ENCODE measurements at regions not wholly inside any gene's neighbourhood (a gene's known extent, or its start where the extent isn't known, plus 50 kb on each side); places are given as distances from the start of the nearest gene placed in this dataset.

DNA sequence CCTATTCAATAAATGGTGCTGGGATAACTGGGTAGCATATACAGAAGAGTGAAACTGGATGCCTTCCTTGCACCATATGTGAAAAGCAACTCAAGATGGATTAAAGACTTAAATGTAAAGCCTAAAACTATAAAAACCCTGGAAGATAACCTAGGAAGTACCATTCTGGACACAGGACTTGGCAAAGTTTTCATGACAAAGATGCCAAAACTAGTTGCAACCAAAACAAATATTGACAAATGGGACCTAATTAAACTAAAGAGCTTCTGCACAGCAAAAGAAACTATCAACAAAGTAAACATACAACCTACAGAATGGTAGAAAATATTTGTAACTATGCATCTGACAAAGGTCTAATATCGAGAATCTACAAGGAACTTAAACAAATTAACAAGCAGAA, 129.1 kb upstream of the CTBP2 start:
- Histone ChIP-seq H3K9me3 (ENCODE audit: control insufficient read depth, low read depth, low read length) (no peaks in the 10 kb centered on the region), H3K27me3 (ENCODE audit: control insufficient read depth, extremely low read depth, insufficient read depth, low read length) (peaks cover 5% of the 10 kb centered on the region), H3K9me1 (ENCODE audit: control insufficient read depth, extremely low read depth, insufficient read depth, low read length) (no peaks in the 10 kb centered on the region), H2AFZ (ENCODE audit: control insufficient read depth, low read length) (no peak overlapping the region), H3K4me2 (ENCODE audit: control insufficient read depth, extremely low read depth, insufficient read depth, low read depth, low read length) (no peak overlapping the region), H4K20me1 (ENCODE audit: control insufficient read depth, extremely low read depth, insufficient read depth, low read length) (no peaks in the 10 kb centered on the region), H3K4me3 (ENCODE audit: control insufficient read depth in 2 of 3, extremely low read depth in 1 of 3, insufficient read depth in 2 of 3, low read depth in 1 of 3, low read length in 3 of 3) (no peak overlapping the region), H3K36me3 (ENCODE audit: control insufficient read depth in 2 of 2, extremely low read depth in 1 of 2, insufficient read depth in 2 of 2, low read length in 2 of 2) (no peaks in the 10 kb centered on the region), H3K9ac (ENCODE audit: control insufficient read depth, extremely low read depth, insufficient read depth, low read length) (no peak overlapping the region), H3K27ac (ENCODE audit: control insufficient read depth, insufficient read depth, low read length) (no peak overlapping the region), H3K79me2 (ENCODE audit: control insufficient read depth, insufficient read depth, low read length) (no peaks in the 10 kb centered on the region), H3K4me1 (ENCODE audit: control insufficient read depth, extremely low read depth, insufficient read depth, low read length) (no peaks in the 10 kb centered on the region)
- dilution Hi-C loops (cut with MboI; ENCODE audit: extremely low pct_ligation_motif_present, low sequenced_read_pairs), result no loop called here
- FAIRE-seq, result no peak
- no peak for DNase-seq (ENCODE audit: low read depth, low spot score)
- TF ChIP-seq, protein P1, sequence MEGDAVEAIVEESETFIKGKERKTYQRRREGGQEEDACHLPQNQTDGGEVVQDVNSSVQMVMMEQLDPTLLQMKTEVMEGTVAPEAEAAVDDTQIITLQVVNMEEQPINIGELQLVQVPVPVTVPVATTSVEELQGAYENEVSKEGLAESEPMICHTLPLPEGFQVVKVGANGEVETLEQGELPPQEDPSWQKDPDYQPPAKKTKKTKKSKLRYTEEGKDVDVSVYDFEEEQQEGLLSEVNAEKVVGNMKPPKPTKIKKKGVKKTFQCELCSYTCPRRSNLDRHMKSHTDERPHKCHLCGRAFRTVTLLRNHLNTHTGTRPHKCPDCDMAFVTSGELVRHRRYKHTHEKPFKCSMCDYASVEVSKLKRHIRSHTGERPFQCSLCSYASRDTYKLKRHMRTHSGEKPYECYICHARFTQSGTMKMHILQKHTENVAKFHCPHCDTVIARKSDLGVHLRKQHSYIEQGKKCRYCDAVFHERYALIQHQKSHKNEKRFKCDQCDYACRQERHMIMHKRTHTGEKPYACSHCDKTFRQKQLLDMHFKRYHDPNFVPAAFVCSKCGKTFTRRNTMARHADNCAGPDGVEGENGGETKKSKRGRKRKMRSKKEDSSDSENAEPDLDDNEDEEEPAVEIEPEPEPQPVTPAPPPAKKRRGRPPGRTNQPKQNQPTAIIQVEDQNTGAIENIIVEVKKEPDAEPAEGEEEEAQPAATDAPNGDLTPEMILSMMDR (optimal IDR thresholded peaks at IDR 0.05 in 1 of 3, IDR thresholded peaks at IDR 0.05 in 1 of 3, conservative IDR thresholded peaks at IDR 0.05 in 1 of 3; ENCODE audit: extremely low read depth in 1 of 3, insufficient read depth in 2 of 3, low read length in 3 of 3), result no peak
- no peak for TF ChIP-seq EZH2 (IDR thresholded peaks at IDR 0.05; ENCODE audit: low read length)

DNA sequence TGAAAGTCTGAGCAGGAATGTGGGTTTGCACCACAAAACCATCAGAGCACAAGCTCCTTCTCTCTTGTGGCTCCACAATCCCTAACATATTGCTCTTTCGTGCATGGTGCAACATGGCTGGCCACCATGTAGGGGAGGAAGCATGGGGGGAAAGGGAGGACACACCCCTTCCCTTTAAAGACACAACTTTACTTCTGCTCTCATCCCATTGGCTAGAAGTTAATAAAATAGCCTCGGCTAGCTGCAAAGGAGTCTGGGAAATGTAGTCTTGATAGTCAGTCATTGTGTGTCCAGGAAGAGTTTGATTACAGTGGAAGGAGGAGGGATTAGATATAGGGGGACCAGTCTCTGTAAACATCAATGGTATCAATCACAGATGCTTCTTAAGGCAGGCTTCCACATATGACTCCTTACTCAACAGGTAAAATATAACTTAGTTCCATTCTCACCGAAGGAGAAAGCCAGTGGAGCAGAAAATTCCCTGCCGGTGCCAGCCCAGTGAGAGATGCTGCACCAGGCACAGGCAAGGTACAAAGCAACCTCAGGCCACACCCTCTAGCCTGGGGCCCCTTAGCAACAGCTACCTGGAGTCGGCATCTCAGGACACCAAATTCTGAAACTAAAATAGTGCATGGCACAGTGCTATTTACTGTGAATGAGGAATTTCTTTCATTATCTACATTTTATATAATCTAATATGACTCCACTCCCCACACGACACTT, 124.7 kb upstream of the CTBP2 start:
- DNase-seq (ENCODE audit: low read depth, low spot score) (no peak), FAIRE-seq (no peak)
- H4K20me1 ChIP-seq (ENCODE audit: control insufficient read depth, extremely low read depth, insufficient read depth, low read length), result no peaks in the 10 kb centered on the region
- no peaks in the 10 kb centered on the region for H3K9me3 ChIP-seq (ENCODE audit: control insufficient read depth, low read depth, low read length)
- H3K79me2 ChIP-seq (ENCODE audit: control insufficient read depth, insufficient read depth, low read length), result no peaks in the 10 kb centered on the region
- H3K9me1 ChIP-seq (ENCODE audit: control insufficient read depth, extremely low read depth, insufficient read depth, low read length), result no peaks in the 10 kb centered on the region
- dilution Hi-C loops (cut with MboI; ENCODE audit: extremely low pct_ligation_motif_present, low sequenced_read_pairs), result no loop called here
- H3K36me3 ChIP-seq (ENCODE audit: control insufficient read depth in 2 of 2, extremely low read depth in 1 of 2, insufficient read depth in 2 of 2, low read length in 2 of 2), result no peaks in the 10 kb centered on the region
- TF ChIP-seq, protein P1 (optimal IDR thresholded peaks at IDR 0.05 in 1 of 3, IDR thresholded peaks at IDR 0.05 in 1 of 3, conservative IDR thresholded peaks at IDR 0.05 in 1 of 3; ENCODE audit: extremely low read depth in 1 of 3, insufficient read depth in 2 of 3, low read length in 3 of 3), result no peak
- TF ChIP-seq EZH2 (IDR thresholded peaks at IDR 0.05; ENCODE audit: low read length), result no peak
- peak overlapping the region; percentile 25 for H2AFZ ChIP-seq (ENCODE audit: control insufficient read depth, low read length)
- H3K9ac ChIP-seq (ENCODE audit: control insufficient read depth, extremely low read depth, insufficient read depth, low read length), result no peak overlapping the region
- no peak overlapping the region for H3K4me3 ChIP-seq (ENCODE audit: control insufficient read depth in 2 of 3, extremely low read depth in 1 of 3, insufficient read depth in 2 of 3, low read depth in 1 of 3, low read length in 3 of 3)
- peak overlapping the region; percentile 53 for H3K4me2 ChIP-seq (ENCODE audit: control insufficient read depth, extremely low read depth, insufficient read depth, low read depth, low read length)
- H3K27ac ChIP-seq (ENCODE audit: control insufficient read depth, insufficient read depth, low read length), result no peak overlapping the region
- no peaks in the 10 kb centered on the region for H3K4me1 ChIP-seq (ENCODE audit: control insufficient read depth, extremely low read depth, insufficient read depth, low read length)
- H3K27me3 ChIP-seq (ENCODE audit: control insufficient read depth, extremely low read depth, insufficient read depth, low read length), result peaks cover 10% of the 10 kb centered on the region

Data from keratinocyte (primary cell).